ENCODE measurements at regions not wholly inside any gene's neighbourhood (a gene's known extent, or its start where the extent isn't known, plus 50 kb on each side); places are given as distances from the start of the nearest gene placed in this dataset.

DNA sequence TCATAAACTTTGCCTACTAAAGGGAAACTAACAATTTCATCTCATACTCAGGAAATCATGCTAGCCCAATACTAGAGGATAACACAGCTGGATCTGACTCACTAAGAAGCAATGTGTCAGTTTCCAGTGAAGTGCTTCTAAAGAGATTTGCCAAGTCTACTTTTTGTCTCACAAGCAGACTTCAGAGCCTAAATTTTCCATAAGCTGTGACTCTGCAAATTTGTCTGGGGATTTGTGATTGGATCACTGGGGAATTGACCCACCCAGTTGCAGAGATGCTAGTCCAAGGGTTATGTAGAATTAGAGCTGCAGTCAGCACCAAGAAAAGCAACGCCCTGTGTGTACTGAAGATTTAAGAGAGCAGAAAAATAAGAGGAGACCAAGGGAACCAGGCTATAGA, 647.1 kb downstream of the NTRK3 start:
- Histone ChIP-seq H2AFZ (ENCODE audit: low read length) (no peak overlapping the region), H3K4me2 (ENCODE audit: insufficient read depth, low read length, poor library complexity, severe bottlenecking) (no peak overlapping the region), H2BK5ac (ENCODE audit: low read length) (no peak overlapping the region), H3K4ac (ENCODE audit: low read length) (no peak overlapping the region), H4K8ac (ENCODE audit: low read depth, low read length) (no peak overlapping the region), H3K27ac (replicated peaks; ENCODE audit: low read length) (no peak overlapping the region), H3K79me1 (ENCODE audit: low read depth, low read length) (no peaks in the 10 kb centered on the region), H2BK12ac (ENCODE audit: low read length) (no peak overlapping the region), H4K91ac (ENCODE audit: low read depth, low read length, poor library complexity) (no peak overlapping the region), H3K9me3 (replicated peaks in 1 of 2; ENCODE audit: control insufficient read depth in 2 of 2, insufficient read depth in 1 of 2, low read depth in 1 of 2, low read length in 2 of 2) (no peaks in the 10 kb centered on the region), H3K14ac (ENCODE audit: low read length) (no peak overlapping the region), H2BK120ac (ENCODE audit: low read depth, low read length) (no peak overlapping the region), H3K9ac (ENCODE audit: low read depth, low read length, poor library complexity) (no peak overlapping the region), H3K4me3 (ENCODE audit: low read length in 2 of 2) (no peak overlapping the region), H3K36me3 (replicated peaks in 1 of 2; ENCODE audit: control insufficient read depth in 2 of 2, insufficient read depth in 2 of 2, low read length in 2 of 2) (no peaks in the 10 kb centered on the region), H3K18ac (ENCODE audit: low read length) (no peak overlapping the region), H2BK15ac (ENCODE audit: low read length) (no peak overlapping the region), H3K23ac (ENCODE audit: low read depth, low read length, poor library complexity) (no peak overlapping the region), H3K27me3 (ENCODE audit: control insufficient read depth in 3 of 3, insufficient read depth in 3 of 3, low read depth in 1 of 3, low read length in 3 of 3) (no peaks in the 10 kb centered on the region), H3K4me1 (ENCODE audit: control insufficient read depth in 2 of 2, insufficient read depth in 1 of 2, low read depth in 1 of 2, low read length in 2 of 2) (no peaks in the 10 kb centered on the region), H2AK5ac (ENCODE audit: low read depth, low read length) (no peak overlapping the region)
- no peak for DNase-seq (ENCODE audit: low spot score)
- no CpG with 5 or more reads among the region's 1 CpG for WGBS, 2 donors (ENCODE audit: extremely low coverage in 2 of 2, insufficient read length in 2 of 2, insufficient replicate concordance in 1 of 2)

DNA sequence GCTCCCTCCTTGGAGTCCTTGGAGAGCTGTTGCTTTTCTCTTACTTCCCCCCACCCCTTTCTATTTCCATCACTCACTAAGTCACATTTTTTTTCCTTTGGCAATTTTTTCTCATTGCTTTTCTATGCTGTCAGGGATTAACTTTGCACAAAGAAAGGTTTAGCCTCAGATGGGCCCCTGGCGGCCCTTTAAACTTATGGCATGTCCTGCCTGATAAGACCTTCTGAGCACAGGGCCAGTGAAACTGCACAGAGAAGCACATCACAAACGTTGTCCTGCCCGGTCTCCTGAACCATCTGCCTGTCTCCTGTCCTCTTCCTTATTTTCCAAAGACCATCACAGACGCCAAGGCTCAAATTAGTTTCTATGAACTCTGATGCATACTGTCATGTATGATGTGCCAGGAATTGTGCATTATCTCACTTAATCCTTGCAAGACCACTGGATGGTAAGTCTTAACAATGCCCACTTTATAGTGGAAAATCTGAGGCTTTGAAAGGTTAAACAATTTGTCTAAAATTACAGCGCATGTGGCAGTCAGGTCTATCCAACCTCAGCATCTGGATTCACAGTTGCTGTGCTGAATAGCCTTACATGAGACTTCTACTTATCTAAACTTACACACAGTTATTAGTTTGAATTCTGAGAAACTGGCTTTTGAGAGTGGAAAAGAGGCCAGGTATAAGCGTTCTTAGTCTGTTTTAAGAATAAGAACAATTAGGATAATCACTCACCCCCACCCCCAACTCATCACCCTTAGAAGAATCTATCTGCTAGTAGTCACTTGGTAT, 648.1 kb downstream of the NTRK3 start:
- no peaks in the 10 kb centered on the region for H3K4me1 ChIP-seq (ENCODE audit: control insufficient read depth in 2 of 2, insufficient read depth in 1 of 2, low read depth in 1 of 2, low read length in 2 of 2)
- no peak overlapping the region for H3K4me3 ChIP-seq (ENCODE audit: low read length in 2 of 2)
- DNase-seq (ENCODE audit: low spot score) = no peak
- no CpG with 5 or more reads among the region's 6 CpGs for WGBS, 2 donors (ENCODE audit: extremely low coverage in 2 of 2, insufficient read length in 2 of 2, insufficient replicate concordance in 1 of 2)
- H3K9ac ChIP-seq (ENCODE audit: low read depth, low read length, poor library complexity) = no peak overlapping the region
- H3K27me3 ChIP-seq (ENCODE audit: control insufficient read depth in 3 of 3, insufficient read depth in 3 of 3, low read depth in 1 of 3, low read length in 3 of 3) = no peaks in the 10 kb centered on the region
- H2BK15ac ChIP-seq (ENCODE audit: low read length) = no peak overlapping the region
- H3K79me1 ChIP-seq (ENCODE audit: low read depth, low read length) = no peaks in the 10 kb centered on the region
- no peak overlapping the region for H4K91ac ChIP-seq (ENCODE audit: low read depth, low read length, poor library complexity)
- no peak overlapping the region for H2AK5ac ChIP-seq (ENCODE audit: low read depth, low read length)
- no peaks in the 10 kb centered on the region for H3K9me3 ChIP-seq (replicated peaks in 1 of 2; ENCODE audit: control insufficient read depth in 2 of 2, insufficient read depth in 1 of 2, low read depth in 1 of 2, low read length in 2 of 2)
- no peak overlapping the region for H2BK12ac ChIP-seq (ENCODE audit: low read length)
- H3K23ac ChIP-seq (ENCODE audit: low read depth, low read length, poor library complexity) = no peak overlapping the region
- H3K4me2 ChIP-seq (ENCODE audit: insufficient read depth, low read length, poor library complexity, severe bottlenecking) = no peak overlapping the region
- H3K4ac ChIP-seq (ENCODE audit: low read length) = no peak overlapping the region
- H3K27ac ChIP-seq (replicated peaks; ENCODE audit: low read length) = no peak overlapping the region
- no peak overlapping the region for H3K18ac ChIP-seq (ENCODE audit: low read length)
- H2AFZ ChIP-seq (ENCODE audit: low read length) = no peak overlapping the region
- no peaks in the 10 kb centered on the region for H3K36me3 ChIP-seq (replicated peaks in 1 of 2; ENCODE audit: control insufficient read depth in 2 of 2, insufficient read depth in 2 of 2, low read length in 2 of 2)
- no peak overlapping the region for H3K14ac ChIP-seq (ENCODE audit: low read length)
- no peak overlapping the region for H2BK5ac ChIP-seq (ENCODE audit: low read length)
- no peak overlapping the region for H4K8ac ChIP-seq (ENCODE audit: low read depth, low read length)
- no peak overlapping the region for H2BK120ac ChIP-seq (ENCODE audit: low read depth, low read length)

DNA sequence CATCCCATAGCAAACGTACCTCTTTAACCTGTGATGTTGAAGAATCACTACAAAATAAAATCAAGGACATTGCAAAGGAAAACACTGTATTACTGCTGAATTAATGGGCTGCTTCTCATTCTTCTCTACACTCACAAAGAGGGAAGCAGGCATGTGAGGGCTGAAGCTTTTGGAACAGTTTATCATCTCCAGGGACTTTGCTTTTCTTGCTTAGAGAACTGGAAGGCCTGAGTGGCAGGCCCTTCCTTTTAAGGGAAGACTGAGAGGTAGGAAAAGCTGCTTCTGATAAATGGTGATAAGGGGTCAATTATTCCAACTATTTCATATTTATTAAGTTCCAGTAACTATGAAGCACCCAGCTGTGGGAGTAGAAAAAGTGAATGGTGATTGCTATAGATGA, 649.6 kb downstream of the NTRK3 start:
- Histone ChIP-seq H3K9me3 (replicated peaks in 1 of 2; ENCODE audit: control insufficient read depth in 2 of 2, insufficient read depth in 1 of 2, low read depth in 1 of 2, low read length in 2 of 2) (no peaks in the 10 kb centered on the region), H3K9ac (ENCODE audit: low read depth, low read length, poor library complexity) (no peak overlapping the region), H3K4me3 (ENCODE audit: low read length in 2 of 2) (no peak overlapping the region), H2BK15ac (ENCODE audit: low read length) (no peak overlapping the region), H3K4ac (ENCODE audit: low read length) (no peak overlapping the region), H4K91ac (ENCODE audit: low read depth, low read length, poor library complexity) (no peak overlapping the region), H2AK5ac (ENCODE audit: low read depth, low read length) (no peak overlapping the region), H3K4me1 (ENCODE audit: control insufficient read depth in 2 of 2, insufficient read depth in 1 of 2, low read depth in 1 of 2, low read length in 2 of 2) (no peaks in the 10 kb centered on the region), H2AFZ (ENCODE audit: low read length) (no peak overlapping the region), H3K23ac (ENCODE audit: low read depth, low read length, poor library complexity) (no peak overlapping the region), H2BK120ac (ENCODE audit: low read depth, low read length) (no peak overlapping the region), H3K27me3 (ENCODE audit: control insufficient read depth in 3 of 3, insufficient read depth in 3 of 3, low read depth in 1 of 3, low read length in 3 of 3) (no peaks in the 10 kb centered on the region), H4K8ac (ENCODE audit: low read depth, low read length) (no peak overlapping the region), H3K27ac (replicated peaks; ENCODE audit: low read length) (no peak overlapping the region), H3K14ac (ENCODE audit: low read length) (no peak overlapping the region), H3K36me3 (replicated peaks in 1 of 2; ENCODE audit: control insufficient read depth in 2 of 2, insufficient read depth in 2 of 2, low read length in 2 of 2) (no peaks in the 10 kb centered on the region), H3K4me2 (ENCODE audit: insufficient read depth, low read length, poor library complexity, severe bottlenecking) (no peak overlapping the region), H3K18ac (ENCODE audit: low read length) (no peak overlapping the region), H3K79me1 (ENCODE audit: low read depth, low read length) (no peaks in the 10 kb centered on the region), H2BK12ac (ENCODE audit: low read length) (no peak overlapping the region), H2BK5ac (ENCODE audit: low read length) (no peak overlapping the region)
- WGBS, 2 donors (ENCODE audit: extremely low coverage in 2 of 2, insufficient read length in 2 of 2, insufficient replicate concordance in 1 of 2) = no CpG with 5 or more reads among the region's 1 CpG
- no peak for DNase-seq (ENCODE audit: low spot score)

DNA sequence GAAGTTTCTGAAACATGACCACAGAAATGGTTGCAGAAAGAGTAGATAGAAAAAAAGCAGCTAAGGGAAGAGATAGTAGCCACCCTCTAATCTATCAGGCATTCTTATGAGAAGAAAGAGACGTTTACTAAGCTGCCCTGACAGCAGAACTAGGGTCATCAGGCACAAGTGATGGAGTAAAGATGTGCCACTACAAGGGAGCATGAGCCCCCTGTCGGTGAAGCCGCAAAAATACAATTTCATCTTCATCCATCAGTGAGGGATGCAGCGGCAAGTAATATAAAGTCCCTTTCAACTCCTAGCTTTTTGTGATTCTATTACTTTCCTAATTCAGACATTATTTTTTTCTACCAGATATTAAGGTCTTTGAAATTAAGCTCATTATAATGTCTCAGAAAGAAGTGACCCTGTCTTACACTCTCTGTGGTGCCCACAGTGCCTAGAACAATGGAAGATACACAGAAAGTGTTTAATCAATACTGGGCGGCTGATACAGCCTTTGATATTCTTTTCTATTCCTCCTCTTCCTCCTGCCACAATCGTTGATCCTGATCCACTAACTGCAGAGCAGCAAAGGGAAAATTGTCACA, 651.6 kb downstream of the NTRK3 start:
- Histone ChIP-seq H2AK5ac (ENCODE audit: low read depth, low read length) (no peak overlapping the region), H4K91ac (ENCODE audit: low read depth, low read length, poor library complexity) (no peak overlapping the region), H3K4me1 (ENCODE audit: control insufficient read depth in 2 of 2, insufficient read depth in 1 of 2, low read depth in 1 of 2, low read length in 2 of 2) (no peaks in the 10 kb centered on the region), H3K9me3 (replicated peaks in 1 of 2; ENCODE audit: control insufficient read depth in 2 of 2, insufficient read depth in 1 of 2, low read depth in 1 of 2, low read length in 2 of 2) (no peaks in the 10 kb centered on the region), H2AFZ (ENCODE audit: low read length) (no peak overlapping the region), H3K4me3 (ENCODE audit: low read length in 2 of 2) (no peak overlapping the region), H2BK5ac (ENCODE audit: low read length) (no peak overlapping the region), H3K23ac (ENCODE audit: low read depth, low read length, poor library complexity) (no peak overlapping the region), H4K8ac (ENCODE audit: low read depth, low read length) (no peak overlapping the region), H3K79me1 (ENCODE audit: low read depth, low read length) (no peaks in the 10 kb centered on the region), H2BK12ac (ENCODE audit: low read length) (no peak overlapping the region), H3K4me2 (ENCODE audit: insufficient read depth, low read length, poor library complexity, severe bottlenecking) (no peak overlapping the region), H3K4ac (ENCODE audit: low read length) (no peak overlapping the region), H3K14ac (ENCODE audit: low read length) (no peak overlapping the region), H3K9ac (ENCODE audit: low read depth, low read length, poor library complexity) (no peak overlapping the region), H3K27ac (replicated peaks; ENCODE audit: low read length) (no peak overlapping the region), H3K36me3 (replicated peaks in 1 of 2; ENCODE audit: control insufficient read depth in 2 of 2, insufficient read depth in 2 of 2, low read length in 2 of 2) (no peaks in the 10 kb centered on the region), H2BK120ac (ENCODE audit: low read depth, low read length) (no peak overlapping the region), H2BK15ac (ENCODE audit: low read length) (no peak overlapping the region), H3K18ac (ENCODE audit: low read length) (no peak overlapping the region), H3K27me3 (ENCODE audit: control insufficient read depth in 3 of 3, insufficient read depth in 3 of 3, low read depth in 1 of 3, low read length in 3 of 3) (no peaks in the 10 kb centered on the region)
- no CpG with 5 or more reads among the region's 6 CpGs for WGBS, 2 donors (ENCODE audit: extremely low coverage in 2 of 2, insufficient read length in 2 of 2, insufficient replicate concordance in 1 of 2)
- peak; percentile 26 for DNase-seq (ENCODE audit: low spot score)

All from neuronal stem cell (in vitro differentiated cells).